H1 (cell line): ENCODE measurements at regions not wholly inside any gene's neighbourhood (a gene's known extent, or its start where the extent isn't known, plus 50 kb on each side); places are given as distances from the start of the nearest gene placed in this dataset.

Source experiments
- CTCF ChIA-PET: fragments of 300-600 bp; sonication (Branson Sonifier 250); formaldehyde crosslinking; loops from one replicate; lab custom pipeline; 2021; ENCODE audit not compliant: partially characterized antibody; lab: Charles Lee
- POLR2A ChIA-PET: fragments of 300-600 bp; sonication (Branson Sonifier 250); formaldehyde crosslinking; loops from one replicate; lab custom pipeline; 2021; ENCODE audit warnings: inconsistent platforms; ENCODE audit not compliant: partially characterized antibody; lab: Charles Lee
- DNase-seq, 2 experiments: peaks; one replicate each; pipeline versions ENCODE4 v3.0.0 to v3.0.0-alpha.2; 2010 to 2022; ENCODE audit warnings: low spot score in 2 of 2, low read depth in 1 of 2, mixed read lengths in 1 of 2
- FAIRE-seq: peaks from 2 replicates; lab custom pipeline; 2011; peaks lifted over from hg19 to GRCh38; lab: Jason Lieb, UNC
- H2AFZ ChIP-seq: 2 replicates; pipeline ENCODE4 v1.8.1; 2012; ENCODE audit warnings: low read length, inconsistent platforms
- H2AK5ac ChIP-seq: 2 replicates; pipeline ENCODE4 v1.6.1; 2013; ENCODE audit warnings: low read depth, low read length
- H2BK120ac ChIP-seq: replicated peaks from 2 replicates; pipeline ENCODE3; 2013; ENCODE audit warnings: low read depth, low read length, inconsistent platforms
- H2BK12ac ChIP-seq: 2 replicates; pipeline ENCODE4 v1.6.1; 2013; ENCODE audit warnings: low read depth, low read length
- H2BK15ac ChIP-seq: 2 replicates; pipeline ENCODE4 v1.6.1; 2013; ENCODE audit warnings: low read length
- H2BK20ac ChIP-seq: 2 replicates; pipeline ENCODE4 v1.6.1; 2013; ENCODE audit warnings: low read length
- H2BK5ac ChIP-seq: 2 replicates; pipeline ENCODE4 v1.6.1; 2013; ENCODE audit warnings: low read depth, low read length
- H3K14ac ChIP-seq: 2 replicates; pipeline ENCODE4 v1.6.1; 2013; ENCODE audit warnings: inconsistent platforms; ENCODE audit not compliant: insufficient read length
- H3K18ac ChIP-seq: 2 replicates; pipeline ENCODE4 v1.6.1; 2013; ENCODE audit warnings: low read length; ENCODE audit errors: extremely low read depth
- H3K23ac ChIP-seq: 2 replicates; pipeline ENCODE4 v1.6.1; 2013; ENCODE audit warnings: inconsistent platforms; ENCODE audit not compliant: insufficient read length
- H3K23me2 ChIP-seq: 2 replicates; pipeline ENCODE4 v1.6.1; 2013; ENCODE audit warnings: low read depth, low read length
- H3K27ac ChIP-seq: 2 replicates; pipeline ENCODE4 v1.6.1; 2011; ENCODE audit warnings: low read depth, low read length, inconsistent platforms
- H3K27me3 ChIP-seq, 4 experiments: replicated peaks in 1 of 4; 1 replicate in 1 of 4; 2 replicates in 3 of 4; pipeline versions ENCODE4 v1.6.1 to v1.8.1; 2011 to 2013; ENCODE audit warnings: low read length in 3 of 4, mild to moderate bottlenecking in 3 of 4, inconsistent platforms in 2 of 4, mixed read lengths in 2 of 4, moderate library complexity in 1 of 4; ENCODE audit not compliant: control insufficient read depth in 3 of 4, insufficient read depth in 3 of 4; ENCODE audit errors: extremely low read depth in 1 of 4
- H3K36me3 ChIP-seq, 4 experiments: 2 replicates each; pipeline versions ENCODE4 v1.6.1 to v1.8.1; 2011 to 2013; ENCODE audit warnings: mild to moderate bottlenecking in 4 of 4, low read length in 3 of 4, moderate library complexity in 2 of 4, control low read depth in 1 of 4, inconsistent platforms in 1 of 4; ENCODE audit not compliant: insufficient read depth in 4 of 4, control insufficient read depth in 2 of 4
- H3K4ac ChIP-seq: replicated peaks from 2 replicates; pipeline ENCODE3; 2013; ENCODE audit warnings: low read length, low read depth, mixed read lengths, inconsistent platforms; ENCODE audit not compliant: insufficient read length
- H3K4me1 ChIP-seq, 4 experiments: replicated peaks in 1 of 4; 1 replicate in 1 of 4; 2 replicates in 3 of 4; pipeline versions ENCODE4 v1.6.1 to v1.8.1; 2011 to 2013; ENCODE audit warnings: low read length in 3 of 4, inconsistent platforms in 2 of 4, mixed read lengths in 1 of 4; ENCODE audit not compliant: insufficient read depth in 4 of 4, control insufficient read depth in 3 of 4
- H3K4me2 ChIP-seq, 2 experiments: 2 replicates each; pipeline versions ENCODE4 v1.6.1 to v1.8.1; 2011 to 2013; ENCODE audit warnings: low read depth in 2 of 2, low read length in 2 of 2, control low read depth in 1 of 2, inconsistent platforms in 1 of 2, mild to moderate bottlenecking in 1 of 2; ENCODE audit not compliant: insufficient read depth in 1 of 2
- H3K4me3 ChIP-seq, 4 experiments: fragments of 200-600, 300-600 bp in 1 of 4; sonication (generic), shearing (Covaris generic), sonication (Bioruptor Twin) in 1 of 4; 2 replicates each; pipeline versions ENCODE4 v1.5.1 to v1.8.1; 2011 to 2016; ENCODE audit warnings: low read length in 4 of 4, low read depth in 3 of 4, control low read depth in 2 of 4, inconsistent platforms in 2 of 4, mild to moderate bottlenecking in 2 of 4, mixed read lengths in 1 of 4, moderate library complexity in 1 of 4; ENCODE audit not compliant: insufficient read depth in 2 of 4; ENCODE audit errors: extremely low read depth in 1 of 4
- H3K56ac ChIP-seq: replicated peaks from 2 replicates; pipeline ENCODE3; 2013; ENCODE audit warnings: low read depth, mild to moderate bottlenecking, mixed read lengths, low read length, inconsistent platforms; ENCODE audit not compliant: insufficient read length
- H3K79me1 ChIP-seq: 2 replicates; pipeline ENCODE4 v1.6.1; 2013; ENCODE audit warnings: low read depth, low read length, control low read depth
- H3K79me2 ChIP-seq, 2 experiments: 2 replicates each; pipeline versions ENCODE4 v1.6.1 to v1.8.1; 2012 to 2013; ENCODE audit warnings: low read length in 2 of 2, mild to moderate bottlenecking in 2 of 2, inconsistent platforms in 1 of 2; ENCODE audit not compliant: insufficient read depth in 2 of 2, control insufficient read depth in 1 of 2
- H3K9ac ChIP-seq, 4 experiments: replicated peaks in 1 of 4; 1 replicate in 1 of 4; 2 replicates in 3 of 4; pipeline versions ENCODE4 v1.6.1 to v1.8.1; 2011 to 2013; ENCODE audit warnings: low read depth in 3 of 4, low read length in 3 of 4, control low read depth in 2 of 4, mild to moderate bottlenecking in 2 of 4, moderate library complexity in 2 of 4, inconsistent platforms in 1 of 4; ENCODE audit errors: extremely low read depth in 1 of 4
- H3K9me3 ChIP-seq, 2 experiments: 2 replicates each; pipeline versions ENCODE4 v1.6.1 to v1.8.1; 2012 to 2013; ENCODE audit warnings: mild to moderate bottlenecking in 2 of 2, moderate library complexity in 2 of 2, control low read depth in 1 of 2, inconsistent platforms in 1 of 2, low read depth in 1 of 2, low read length in 1 of 2, mixed read lengths in 1 of 2; ENCODE audit not compliant: insufficient read depth in 2 of 2
- H4K20me1 ChIP-seq, 2 experiments: replicated peaks in 1 of 2; 2 replicates each; pipeline versions ENCODE3 to v1.8.1; 2011 to 2013; ENCODE audit warnings: inconsistent platforms in 2 of 2, low read length in 2 of 2, mild to moderate bottlenecking in 1 of 2; ENCODE audit not compliant: insufficient read depth in 2 of 2, control insufficient read depth in 1 of 2
- H4K5ac ChIP-seq: 2 replicates; pipeline ENCODE4 v1.6.1; 2013; ENCODE audit warnings: low read length, low read depth, mixed read lengths, inconsistent platforms; ENCODE audit not compliant: insufficient read length
- H4K8ac ChIP-seq: 2 replicates; pipeline ENCODE4 v1.8.0; 2013; ENCODE audit warnings: mild to moderate bottlenecking, moderate library complexity, low read length, inconsistent platforms; ENCODE audit not compliant: insufficient read depth; ENCODE audit errors: extremely low read depth
- H4K91ac ChIP-seq: replicated peaks from 2 replicates; pipeline ENCODE3; 2013; ENCODE audit warnings: low read length, mixed read lengths, inconsistent platforms; ENCODE audit not compliant: insufficient read length
- POLR2A ChIP-seq, 2 experiments: IDR thresholded peaks; 1 replicate in 1 of 2; 2 replicates in 1 of 2; pipeline ENCODE4 v1.6.1; 2011; ENCODE audit warnings: low read depth in 2 of 2, low read length in 2 of 2, mild to moderate bottlenecking in 2 of 2; ENCODE audit errors: control extremely low read depth in 1 of 2
- RXRA ChIP-seq: IDR thresholded peaks from 2 replicates; pipeline ENCODE4 v1.6.1; 2011; ENCODE audit warnings: low read depth, mild to moderate bottlenecking, low read length, moderate library complexity; ENCODE audit not compliant: insufficient read depth
- WGBS, 2 experiments: shearing (Covaris generic) in 1 of 2; methylation state at CpG; one replicate each; pipeline versions ENCODE4 v1.1.6 to v1.1.7; 2013 to 2015; ENCODE audit warnings: low lambda C conversion rate in 2 of 2, mixed read lengths in 2 of 2, inconsistent platforms in 1 of 2, low coverage in 1 of 2, missing lambda C conversion rate in 1 of 2; ENCODE audit not compliant: insufficient replicate concordance in 2 of 2, insufficient coverage in 1 of 2, insufficient read length in 1 of 2; ENCODE audit errors: extremely low coverage in 1 of 2, missing lambda C conversion rate in 1 of 2; 5-methylcytosine and 5-hydroxymethylcytosine counted together

- H3K79me1 ChIP-seq: no peaks in the 10 kb centered on the region
- H3K9ac ChIP-seq: no peak overlapping the region
- ChIA-PET CTCF (interaction anchor here (1.1 kb wide), 1 partner anchor 61 kb away, joined by 3 read pairs; no protein-coding TSS in a partner anchor), POLR2A (no interaction called here)
- no peak overlapping the region for H3K27ac ChIP-seq
- no peak overlapping the region for H2BK120ac ChIP-seq
- WGBS, 2 experiments: 39% methylated on average over 4 of the region's 4 CpGs; no CpG with 5 or more reads in 1 of the 2 experiments
- no peaks in the 10 kb centered on the region for H3K9me3 ChIP-seq
- H3K79me2 ChIP-seq: no peaks in the 10 kb centered on the region
- H3K56ac ChIP-seq: no peak overlapping the region
- peak overlapping the region in 1 of 4 experiments; percentile 10; a peak in 1 of 8 replicates for H3K4me3 ChIP-seq
- peaks cover 0 to 8% (median 2%) of the 10 kb centered on the region in 4 experiments; a peak in 2 of 7 replicates for H3K4me1 ChIP-seq
- H2BK12ac ChIP-seq: no peak overlapping the region
- no peak overlapping the region for H2AK5ac ChIP-seq
- H3K36me3 ChIP-seq: no peaks in the 10 kb centered on the region
- H3K18ac ChIP-seq: no peak overlapping the region
- no peaks in the 10 kb centered on the region for H3K23me2 ChIP-seq
- H4K8ac ChIP-seq: no peak overlapping the region
- no peak for DNase-seq
- H3K14ac ChIP-seq: no peak overlapping the region
- H2BK15ac ChIP-seq: no peak overlapping the region
- no peak for FAIRE-seq
- H3K27me3 ChIP-seq: no peaks in the 10 kb centered on the region
- no peak overlapping the region for H4K91ac ChIP-seq
- no peaks in the 10 kb centered on the region for H4K20me1 ChIP-seq
- no peak overlapping the region for H2BK5ac ChIP-seq
- peak overlapping the region in 1 of 2 experiments; percentile 32; a peak in 2 of 4 replicates for H3K4me2 ChIP-seq
- no peak overlapping the region for H2AFZ ChIP-seq
- H4K5ac ChIP-seq: no peak overlapping the region
- no peak overlapping the region for H3K4ac ChIP-seq
- H3K23ac ChIP-seq: no peak overlapping the region
- H2BK20ac ChIP-seq: no peak overlapping the region
- TF ChIP-seq POLR2A (IDR thresholded peaks at IDR 0.05; ENCODE audit: control extremely low read depth in 1 of 2, low read depth in 2 of 2, low read length in 2 of 2): no peak
- no peak for TF ChIP-seq RXRA
Measured at GRCh38 chr14:62409169-62409568, 636.1 kb downstream of the KCNH5 start.
